ENCODE measurements at regions not wholly inside any gene's neighbourhood (a gene's known extent, or its start where the extent isn't known, plus 50 kb on each side); places are given as distances from the start of the nearest gene placed in this dataset.

DNA sequence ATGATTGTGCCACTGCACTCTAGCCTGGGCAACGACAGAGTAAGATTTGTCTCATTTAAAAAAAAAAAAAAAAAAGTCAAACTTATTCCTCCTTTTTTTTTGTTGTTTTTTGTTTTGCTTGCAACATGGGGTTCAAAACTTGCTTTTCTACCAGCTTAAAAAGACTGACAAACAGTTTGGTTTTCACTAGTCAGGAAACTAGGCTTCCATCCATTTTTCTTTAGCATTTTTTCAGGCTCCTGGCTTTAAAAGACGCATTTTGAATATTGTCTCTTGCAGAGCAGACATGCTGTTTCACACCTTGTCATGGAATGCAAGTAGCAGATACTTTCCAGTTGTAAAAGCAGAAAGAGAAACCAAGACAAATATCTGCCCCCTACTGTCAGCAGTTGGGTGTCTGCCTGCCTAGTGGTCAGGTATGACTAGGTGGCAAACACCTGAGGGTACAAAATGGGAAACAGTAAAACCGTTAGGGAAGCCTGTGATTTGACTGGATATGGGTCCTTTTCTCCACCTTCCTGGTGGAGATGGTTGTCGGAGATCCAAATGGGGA lies 139.9 kb downstream of the CCDC71L start:
- TF ChIP-seq, protein P1, sequence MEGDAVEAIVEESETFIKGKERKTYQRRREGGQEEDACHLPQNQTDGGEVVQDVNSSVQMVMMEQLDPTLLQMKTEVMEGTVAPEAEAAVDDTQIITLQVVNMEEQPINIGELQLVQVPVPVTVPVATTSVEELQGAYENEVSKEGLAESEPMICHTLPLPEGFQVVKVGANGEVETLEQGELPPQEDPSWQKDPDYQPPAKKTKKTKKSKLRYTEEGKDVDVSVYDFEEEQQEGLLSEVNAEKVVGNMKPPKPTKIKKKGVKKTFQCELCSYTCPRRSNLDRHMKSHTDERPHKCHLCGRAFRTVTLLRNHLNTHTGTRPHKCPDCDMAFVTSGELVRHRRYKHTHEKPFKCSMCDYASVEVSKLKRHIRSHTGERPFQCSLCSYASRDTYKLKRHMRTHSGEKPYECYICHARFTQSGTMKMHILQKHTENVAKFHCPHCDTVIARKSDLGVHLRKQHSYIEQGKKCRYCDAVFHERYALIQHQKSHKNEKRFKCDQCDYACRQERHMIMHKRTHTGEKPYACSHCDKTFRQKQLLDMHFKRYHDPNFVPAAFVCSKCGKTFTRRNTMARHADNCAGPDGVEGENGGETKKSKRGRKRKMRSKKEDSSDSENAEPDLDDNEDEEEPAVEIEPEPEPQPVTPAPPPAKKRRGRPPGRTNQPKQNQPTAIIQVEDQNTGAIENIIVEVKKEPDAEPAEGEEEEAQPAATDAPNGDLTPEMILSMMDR (IDR thresholded peaks at IDR 0.05; ENCODE audit: insufficient read depth, low read depth, low read length, missing control alignments): peak; percentile 33
- no peak overlapping the region for H3K4me3 ChIP-seq (ENCODE audit: low read depth, low read length)
- peak; percentile 45 for DNase-seq (ENCODE audit: low read depth)

DNA sequence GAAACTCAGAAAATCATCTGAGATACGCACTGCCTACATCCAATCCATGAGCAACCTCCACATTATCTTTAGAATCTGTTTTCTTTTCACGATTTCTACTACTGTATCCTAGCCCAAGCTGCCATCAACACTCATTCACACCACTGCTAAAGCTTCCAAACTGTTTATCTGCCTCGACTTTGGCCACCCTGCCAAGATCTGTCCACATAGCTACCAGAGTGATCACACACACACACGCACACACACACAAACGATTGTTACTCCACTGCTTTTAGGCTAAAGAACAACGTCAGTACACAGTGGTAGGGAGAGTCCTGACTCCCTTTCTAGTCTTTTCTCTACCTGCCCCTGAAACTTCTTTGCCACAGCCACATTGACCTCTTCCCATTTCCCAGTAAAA lies 142.0 kb downstream of the CCDC71L start:
- DNase-seq (ENCODE audit: low read depth): no peak
- no peak overlapping the region for H3K4me3 ChIP-seq (ENCODE audit: low read depth, low read length)
- TF ChIP-seq, protein P1 (IDR thresholded peaks at IDR 0.05; ENCODE audit: insufficient read depth, low read depth, low read length, missing control alignments): no peak

DNA sequence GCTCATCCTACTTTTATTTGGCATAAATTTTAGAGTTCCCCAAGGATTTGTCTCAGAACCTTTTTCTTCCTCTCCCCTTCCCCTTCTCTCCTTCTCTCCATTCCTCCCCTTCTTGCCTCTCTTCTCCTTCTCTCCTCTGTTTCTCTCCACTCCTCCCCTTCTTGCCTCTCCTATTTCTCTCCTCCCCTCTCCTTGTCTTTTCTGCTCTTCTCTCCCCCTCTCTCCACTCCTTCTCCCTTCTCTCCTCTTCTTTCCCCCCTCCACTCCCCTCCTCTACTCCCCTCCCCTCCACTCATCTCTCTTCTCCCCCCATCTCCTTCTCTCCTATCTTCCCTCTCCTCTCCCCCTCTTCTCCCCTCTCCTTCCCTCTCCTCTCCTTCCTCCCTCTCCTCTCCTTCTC lies 142.7 kb downstream of the CCDC71L start:
- TF ChIP-seq, protein P1 (IDR thresholded peaks at IDR 0.05; ENCODE audit: insufficient read depth, low read depth, low read length, missing control alignments): no peak
- H3K4me3 ChIP-seq (ENCODE audit: low read depth, low read length): no peak overlapping the region

DNA sequence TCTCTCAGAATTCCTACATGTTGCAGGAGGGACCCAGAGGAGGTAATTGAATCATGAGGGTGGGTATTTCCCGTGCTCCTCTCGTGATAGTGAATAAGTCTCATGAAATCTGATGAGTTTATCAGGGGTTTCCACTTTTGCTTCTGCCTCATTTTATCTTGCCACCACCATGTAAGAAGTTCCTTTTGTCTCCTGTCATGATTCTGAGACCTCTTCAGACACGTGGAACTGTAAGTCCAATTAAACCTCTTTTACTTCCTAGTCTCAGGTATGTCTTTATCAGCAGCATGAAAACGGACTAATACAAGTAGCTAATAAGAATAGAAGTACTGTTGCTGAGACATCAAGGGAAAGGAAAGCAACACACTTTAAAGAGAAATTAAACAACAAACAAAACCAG lies 143.4 kb downstream of the CCDC71L start:
- H3K4me3 ChIP-seq (ENCODE audit: low read depth, low read length): no peak overlapping the region
- no peak for DNase-seq (ENCODE audit: low read depth)
- TF ChIP-seq, protein P1 (IDR thresholded peaks at IDR 0.05; ENCODE audit: insufficient read depth, low read depth, low read length, missing control alignments): no peak

More for the DNA sequence above, 142.7 kb downstream of the CCDC71L start:
- no peak for DNase-seq (ENCODE audit: low read depth)

DNA sequence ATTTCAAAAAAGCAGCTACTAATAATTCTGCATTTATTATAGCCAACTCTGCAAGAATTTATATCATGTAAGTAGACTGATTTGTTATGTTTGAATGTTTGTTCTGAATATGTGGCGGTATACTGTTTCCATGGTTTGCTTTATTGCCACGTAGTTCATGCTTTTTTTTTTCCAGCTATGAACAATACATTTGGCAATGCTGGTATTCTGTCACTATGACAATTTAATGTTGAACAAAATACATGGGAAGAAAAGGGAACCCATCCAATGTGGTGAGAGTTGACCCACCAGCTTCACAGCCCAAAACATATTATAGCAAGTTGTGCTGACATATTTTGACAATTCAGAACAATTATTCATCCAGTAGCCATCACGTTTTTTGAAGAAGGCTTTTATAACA lies 145.6 kb downstream of the CCDC71L start:
- TF ChIP-seq, protein P1 (IDR thresholded peaks at IDR 0.05; ENCODE audit: insufficient read depth, low read depth, low read length, missing control alignments): no peak
- no peak for DNase-seq (ENCODE audit: low read depth)

DNA sequence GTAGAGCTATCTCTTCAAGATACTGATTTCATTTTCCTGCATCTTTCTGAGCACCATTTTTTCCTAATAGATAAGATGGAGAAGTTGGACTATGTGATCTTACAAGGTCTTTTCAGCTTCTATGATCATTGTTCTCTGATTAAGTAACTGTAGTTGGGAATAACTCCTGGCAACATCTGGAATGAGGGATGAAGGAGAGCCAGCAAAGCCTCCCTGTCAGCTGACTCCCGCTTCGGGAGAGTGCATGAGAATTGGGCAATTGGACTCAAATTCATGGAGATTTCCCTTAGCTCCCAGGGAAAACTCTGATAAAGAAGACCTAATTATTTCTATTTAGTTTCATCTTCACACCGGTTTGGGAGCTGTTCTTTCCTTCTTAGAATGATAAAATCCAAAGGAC lies 146.1 kb downstream of the CCDC71L start:
- TF ChIP-seq, protein P1 (IDR thresholded peaks at IDR 0.05; ENCODE audit: insufficient read depth, low read depth, low read length, missing control alignments): no peak
- no peak for DNase-seq (ENCODE audit: low read depth)

More for the DNA sequence above, 145.6 kb downstream of the CCDC71L start:
- no peak overlapping the region for H3K4me3 ChIP-seq (ENCODE audit: low read depth, low read length)

DNA sequence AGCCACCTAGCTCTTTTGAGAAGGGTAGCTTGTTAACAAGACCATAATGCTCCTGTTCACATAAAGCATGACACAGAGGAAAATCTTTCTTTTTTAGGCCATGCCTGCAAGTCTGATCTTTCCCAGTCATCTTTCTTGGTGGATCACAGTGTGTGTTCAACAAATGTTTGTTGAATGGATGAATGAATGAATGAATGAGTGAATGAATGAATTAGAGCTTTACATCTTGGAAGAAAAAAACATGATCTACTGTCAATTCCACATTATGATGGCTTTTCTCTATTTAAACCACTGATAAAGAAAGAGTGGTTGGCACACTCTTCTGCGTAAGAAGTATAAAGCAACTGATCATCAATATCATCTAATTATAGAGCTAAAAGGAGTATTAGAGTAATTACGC lies 148.7 kb downstream of the CCDC71L start:
- TF ChIP-seq, protein P1 (IDR thresholded peaks at IDR 0.05; ENCODE audit: insufficient read depth, low read depth, low read length, missing control alignments): no peak
- no peak for DNase-seq (ENCODE audit: low read depth)
- H3K4me3 ChIP-seq (ENCODE audit: low read depth, low read length): no peak overlapping the region

More for the DNA sequence above, 146.1 kb downstream of the CCDC71L start:
- no peak overlapping the region for H3K4me3 ChIP-seq (ENCODE audit: low read depth, low read length)

Measured in GM12865 (cell line).